Endothelial cell (in vitro differentiated cells): ENCODE measurements at regions not wholly inside any gene's neighbourhood (a gene's known extent, or its start where the extent isn't known, plus 50 kb on each side); places are given as distances from the start of the nearest gene placed in this dataset.

Source experiments
- DNase-seq: peaks from one replicate; pipeline ENCODE4 v3.0.0; 2021; ENCODE audit warnings: low spot score
- H3K27ac Mint-ChIP-seq: one replicate; pipeline ENCODE4 v1.8.0; 2021; ENCODE audit warnings: mixed read lengths, inconsistent platforms; ENCODE audit not compliant: unreplicated experiment
- H3K27me3 Mint-ChIP-seq: one replicate; pipeline ENCODE4 v1.8.0; 2021; ENCODE audit warnings: mild to moderate bottlenecking, moderate library complexity, mixed read lengths, inconsistent platforms; ENCODE audit not compliant: unreplicated experiment
- H3K36me3 Mint-ChIP-seq: one replicate; pipeline ENCODE4 v1.8.0; 2021; ENCODE audit warnings: mild to moderate bottlenecking, low read depth, mixed read lengths, inconsistent platforms; ENCODE audit not compliant: unreplicated experiment
- H3K4me1 Mint-ChIP-seq: one replicate; pipeline ENCODE4 v1.8.0; 2021; ENCODE audit warnings: mild to moderate bottlenecking, mixed read lengths, inconsistent platforms; ENCODE audit not compliant: unreplicated experiment
- H3K4me3 Mint-ChIP-seq: one replicate; pipeline ENCODE4 v1.8.0; 2021; ENCODE audit warnings: mild to moderate bottlenecking, mixed read lengths, inconsistent platforms; ENCODE audit not compliant: unreplicated experiment
- H3K9me3 Mint-ChIP-seq: one replicate; pipeline ENCODE4 v1.8.0; 2021; ENCODE audit warnings: mixed read lengths, inconsistent platforms; ENCODE audit not compliant: unreplicated experiment
- CTCF ChIP-seq: fragments of 200-600 bp; sonication (generic); IDR thresholded peaks from one replicate; pipeline ENCODE4 v1.5.0; 2021; ENCODE audit warnings: antibody characterized with exemption; ENCODE audit not compliant: unreplicated experiment

DNA sequence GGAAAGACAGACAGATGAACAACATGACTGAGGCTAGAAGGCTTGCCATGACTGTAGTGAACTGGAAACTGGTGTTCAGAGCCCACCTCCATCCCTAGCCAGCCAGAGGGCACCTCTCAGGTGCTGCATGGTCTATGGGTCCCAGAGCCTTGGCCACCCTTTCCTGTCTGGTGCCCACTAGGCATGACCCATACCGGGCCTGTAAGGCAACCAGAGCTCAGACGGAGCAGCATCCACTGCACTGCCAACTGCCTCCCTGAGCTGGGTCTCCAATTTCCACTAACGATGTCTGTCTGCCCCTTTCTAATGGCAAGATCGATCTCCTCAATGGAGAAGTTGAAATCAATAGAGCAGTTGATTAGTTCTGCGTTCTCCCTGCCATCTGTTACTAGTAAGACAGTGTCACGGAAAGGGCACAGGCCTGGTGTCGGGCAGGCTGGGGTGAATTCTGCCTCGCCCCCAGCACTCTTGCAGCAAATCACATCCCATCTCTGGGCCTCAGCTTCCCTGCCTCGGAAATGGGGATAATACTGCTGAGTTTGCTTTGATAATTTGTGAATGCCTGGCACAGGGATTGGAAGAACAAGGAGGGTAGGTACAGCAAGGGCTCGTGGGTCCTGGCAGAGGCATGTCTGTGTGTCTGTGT is 172.3 kb upstream of the MVB12B start:
- no peaks in the 10 kb centered on the region for H3K9me3 Mint-ChIP-seq
- H3K4me3 Mint-ChIP-seq: no peak overlapping the region
- no peak for DNase-seq
- no peak for TF ChIP-seq CTCF
- no peaks in the 10 kb centered on the region for H3K36me3 Mint-ChIP-seq
- no peaks in the 10 kb centered on the region for H3K4me1 Mint-ChIP-seq
- peaks cover 11% of the 10 kb centered on the region for H3K27me3 Mint-ChIP-seq
- H3K27ac Mint-ChIP-seq: no peak overlapping the region

DNA sequence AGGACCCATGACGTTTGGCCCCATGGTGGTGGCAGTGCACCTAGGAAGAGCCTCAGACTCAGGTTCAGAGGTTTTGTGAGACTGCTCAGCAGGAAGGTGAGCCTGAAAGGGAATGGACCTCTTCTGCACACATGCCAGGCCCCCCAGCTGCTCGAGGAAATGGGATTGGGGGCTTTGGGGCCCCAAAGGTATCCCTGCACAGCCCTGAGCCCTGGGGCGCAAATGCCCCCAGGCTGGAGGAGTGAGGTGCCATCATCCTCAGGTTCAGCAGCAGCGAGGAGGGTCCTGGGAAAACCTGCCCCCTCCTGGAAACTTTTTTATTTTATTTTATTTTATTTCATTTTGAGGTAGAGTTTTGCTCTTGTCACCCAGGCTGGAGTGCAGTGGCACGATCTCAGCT is 171.8 kb upstream of the MVB12B start:
- Mint-ChIP-seq H3K27me3 (peaks cover 11% of the 10 kb centered on the region), H3K9me3 (no peaks in the 10 kb centered on the region), H3K36me3 (no peaks in the 10 kb centered on the region), H3K4me1 (no peaks in the 10 kb centered on the region), H3K27ac (no peak overlapping the region), H3K4me3 (no peak overlapping the region)
- no peak for DNase-seq
- TF ChIP-seq CTCF: no peak

DNA sequence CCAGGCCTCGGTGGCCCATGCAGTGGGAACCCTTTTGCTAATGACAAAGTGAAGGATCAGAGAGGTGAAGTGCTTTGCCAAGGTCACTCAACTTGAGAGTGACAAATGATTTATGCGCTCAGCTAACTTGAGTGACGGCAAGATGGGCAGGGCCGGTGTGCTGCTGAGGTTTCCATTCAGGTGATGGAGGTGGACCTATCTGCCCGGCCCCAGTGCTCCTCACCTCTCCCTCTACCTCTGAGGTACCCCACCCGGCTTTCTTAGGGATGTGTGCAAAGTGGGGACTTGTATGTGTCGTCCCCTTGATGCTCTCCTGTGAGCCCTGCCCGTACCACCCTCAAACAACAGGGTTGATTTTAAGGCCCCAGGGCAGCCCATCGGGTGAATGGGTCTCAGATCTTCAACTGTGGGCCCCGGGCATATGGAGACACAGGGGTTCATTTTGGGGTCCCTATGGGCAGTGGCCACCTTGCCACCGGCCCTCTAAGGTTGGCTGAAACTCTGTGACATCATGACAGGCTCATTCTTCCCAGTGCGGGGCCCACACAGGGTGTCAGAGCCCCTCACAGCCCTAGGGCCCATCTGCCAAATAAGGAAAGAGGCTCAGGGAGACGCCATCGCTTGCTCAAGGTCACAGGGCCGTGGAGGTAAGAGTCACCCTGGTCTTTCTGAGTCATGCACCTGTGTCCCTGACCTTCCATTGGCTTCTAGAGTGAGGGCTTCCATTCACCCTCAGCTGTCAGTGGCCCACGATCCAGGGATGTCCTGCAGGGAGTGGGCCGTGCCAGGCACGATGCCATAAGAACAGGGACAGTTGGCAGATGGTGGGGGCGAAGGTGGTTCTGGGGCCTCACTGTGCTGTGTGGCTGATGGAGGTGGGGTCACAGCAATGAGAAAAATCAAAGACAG is 170.6 kb upstream of the MVB12B start:
- Mint-ChIP-seq H3K9me3 (no peaks in the 10 kb centered on the region), H3K4me1 (no peaks in the 10 kb centered on the region)

GRCh38 chr9:126156898-126157297 is 169.7 kb upstream of the MVB12B start:
- Mint-ChIP-seq H3K27me3 (peaks cover 11% of the 10 kb centered on the region), H3K4me3 (no peak overlapping the region), H3K27ac (no peak overlapping the region), H3K36me3 (no peaks in the 10 kb centered on the region), H3K4me1 (no peaks in the 10 kb centered on the region), H3K9me3 (no peaks in the 10 kb centered on the region)
- DNase-seq: no peak
- TF ChIP-seq CTCF: no peak

More for the DNA sequence above, 170.6 kb upstream of the MVB12B start:
- Mint-ChIP-seq H3K36me3 (no peaks in the 10 kb centered on the region), H3K27me3 (peaks cover 11% of the 10 kb centered on the region), H3K27ac (no peak overlapping the region), H3K4me3 (no peak overlapping the region)
- DNase-seq: no peak
- no peak for TF ChIP-seq CTCF

GRCh38 chr9:126157423-126157822 is 169.2 kb upstream of the MVB12B start:
- TF ChIP-seq CTCF: no peak
- no peak for DNase-seq
- Mint-ChIP-seq H3K4me1 (no peaks in the 10 kb centered on the region), H3K9me3 (no peaks in the 10 kb centered on the region), H3K4me3 (no peak overlapping the region), H3K36me3 (no peaks in the 10 kb centered on the region), H3K27me3 (peaks cover 8% of the 10 kb centered on the region), H3K27ac (no peak overlapping the region)
